IPS DF 6.9 (cell line): ENCODE measurements at regions not wholly inside any gene's neighbourhood (a gene's known extent, or its start where the extent isn't known, plus 50 kb on each side); places are given as distances from the start of the nearest gene placed in this dataset.
"Not testable (repeated sequence)": the region's sequence is repeated elsewhere in the genome, so short reads cannot be mapped to it uniquely, and the experiment has no call there.

Source experiments
- DNase-seq: peaks from one replicate; pipeline ENCODE4 v3.0.0-alpha.2; 2013; ENCODE audit warnings: low read depth, low spot score
- H3K27ac ChIP-seq: one replicate; pipeline ENCODE4 v1.5.1; 2013; ENCODE audit warnings: low read length, control low read depth
- H3K27me3 ChIP-seq: 2 replicates; pipeline ENCODE4 v1.6.1; 2013; ENCODE audit warnings: mild to moderate bottlenecking, low read length; ENCODE audit not compliant: control insufficient read depth, insufficient read depth
- H3K36me3 ChIP-seq: 2 replicates; pipeline ENCODE4 v1.6.1; 2013; ENCODE audit warnings: low read length; ENCODE audit not compliant: control insufficient read depth, insufficient read depth
- H3K4me1 ChIP-seq: 2 replicates; pipeline ENCODE4 v1.6.1; 2013; ENCODE audit warnings: low read length; ENCODE audit not compliant: control insufficient read depth, insufficient read depth
- H3K4me3 ChIP-seq: 2 replicates; pipeline ENCODE4 v1.5.1; 2013; ENCODE audit warnings: mild to moderate bottlenecking, low read length
- H3K9me3 ChIP-seq: 2 replicates; pipeline ENCODE4 v1.6.1; 2013; ENCODE audit warnings: low read length, inconsistent platforms; ENCODE audit not compliant: control insufficient read depth, insufficient read depth
- WGBS: extraction: QIAGEN DNeasy Blood & Tissue Kit; methylation state at CpG from one replicate; pipeline ENCODE4 v1.1.7; 2013; ENCODE audit warnings: mixed read lengths, missing lambda C conversion rate; ENCODE audit not compliant: insufficient read length, insufficient coverage; 5-methylcytosine and 5-hydroxymethylcytosine counted together

DNA sequence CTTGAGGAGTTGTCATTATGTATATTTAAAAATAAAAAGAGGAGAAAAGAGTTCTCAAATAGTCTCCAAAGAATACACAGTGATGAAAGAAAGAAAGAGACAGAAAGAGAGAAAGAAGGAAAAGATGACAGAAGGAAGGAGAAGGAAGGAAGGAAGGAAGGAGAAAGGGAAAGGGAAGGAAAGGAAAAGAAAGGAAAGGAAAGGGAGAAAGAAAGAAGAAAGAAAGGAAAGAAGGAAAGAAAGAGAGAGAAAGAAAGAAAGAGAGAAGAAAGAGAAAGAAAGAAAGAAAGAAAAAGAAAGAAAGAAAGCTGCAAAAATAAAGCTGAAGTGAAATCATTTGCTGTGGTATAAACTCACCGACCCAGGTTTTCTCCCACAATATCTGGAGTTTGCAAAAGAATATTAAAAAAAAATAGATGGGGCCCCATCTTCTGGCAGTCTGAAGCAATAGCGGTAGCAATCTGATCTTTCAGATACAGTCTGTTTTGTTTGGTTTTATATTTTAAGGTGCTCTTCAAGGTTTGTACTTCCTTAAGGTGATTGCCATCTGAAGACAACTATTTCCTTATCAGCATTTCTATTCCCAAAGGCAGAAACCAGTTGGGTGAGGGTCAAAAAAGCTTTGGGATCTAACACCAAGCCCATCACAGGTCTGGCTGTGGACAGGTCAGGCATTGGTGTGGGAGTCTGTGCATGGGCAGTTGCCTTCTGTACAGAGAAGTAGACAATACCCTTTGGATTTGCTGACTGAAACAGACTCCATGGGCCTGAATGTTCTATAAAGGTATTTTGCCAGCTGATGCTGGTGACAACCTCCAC is 160.4 kb downstream of the CPEB2 start:
- H3K4me1 ChIP-seq: peaks cover 5% of the 10 kb centered on the region; the same call in 1 of the 2 replicates
- no peak overlapping the region for H3K4me3 ChIP-seq
- no peaks in the 10 kb centered on the region for H3K27me3 ChIP-seq
- no peak overlapping the region for H3K27ac ChIP-seq
- no peaks in the 10 kb centered on the region for H3K36me3 ChIP-seq
- H3K9me3 ChIP-seq: no peaks in the 10 kb centered on the region
- WGBS: no CpG with 5 or more reads among the region's 2 CpGs
- DNase-seq: no peak

DNA sequence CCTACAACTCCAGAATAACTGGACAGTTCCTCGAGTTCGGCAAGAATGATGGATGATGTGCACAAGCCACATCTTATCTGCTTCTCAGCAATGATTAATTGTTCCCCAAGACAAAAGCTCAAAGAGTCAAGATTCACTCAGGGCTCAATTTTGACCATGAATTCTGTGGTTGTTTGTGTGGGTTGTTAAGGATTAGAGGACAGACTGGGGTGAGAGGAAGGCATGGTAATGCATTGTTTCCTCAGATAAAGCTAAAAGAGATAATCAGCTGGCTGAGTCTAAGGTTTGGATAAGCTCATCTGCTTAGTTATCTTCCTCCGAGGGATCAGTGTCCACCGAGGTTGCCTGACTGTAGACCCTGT is 161.0 kb downstream of the CPEB2 start:
- Histone ChIP-seq H3K9me3 (no peaks in the 10 kb centered on the region), H3K36me3 (no peaks in the 10 kb centered on the region), H3K4me1 (peaks cover 5% of the 10 kb centered on the region; the same call in 1 of the 2 replicates), H3K27ac (no peak overlapping the region), H3K27me3 (no peaks in the 10 kb centered on the region), H3K4me3 (no peak overlapping the region)
- no peak for DNase-seq
- WGBS: no CpG with 5 or more reads among the region's 4 CpGs

DNA sequence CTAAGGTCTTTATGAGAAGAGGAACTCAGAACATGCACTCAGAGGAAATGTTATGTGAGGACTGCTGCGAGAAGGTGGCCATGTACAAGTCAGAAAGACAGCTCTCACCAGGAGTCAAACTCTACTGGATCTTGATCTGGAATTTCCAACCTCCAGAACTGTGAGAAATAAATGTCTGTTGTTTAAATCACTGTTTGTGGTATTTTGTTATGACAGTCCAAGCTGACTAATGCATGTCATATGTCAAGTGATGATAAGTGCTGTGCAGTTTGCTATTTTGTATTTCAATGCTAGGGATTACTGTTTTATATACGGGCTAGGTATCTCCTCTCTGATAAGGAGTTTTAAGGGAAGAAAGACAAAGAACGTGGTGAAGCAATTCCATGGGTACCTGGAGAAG is 162.3 kb downstream of the CPEB2 start:
- Histone ChIP-seq H3K9me3 (no peaks in the 10 kb centered on the region), H3K4me3 (no peak overlapping the region), H3K4me1 (peaks cover 3% of the 10 kb centered on the region; the same call in 1 of the 2 replicates), H3K36me3 (no peaks in the 10 kb centered on the region), H3K27ac (no peak overlapping the region), H3K27me3 (no peaks in the 10 kb centered on the region)
- no peak for DNase-seq
- no CpG with 5 or more reads among the region's 3 CpGs for WGBS

DNA sequence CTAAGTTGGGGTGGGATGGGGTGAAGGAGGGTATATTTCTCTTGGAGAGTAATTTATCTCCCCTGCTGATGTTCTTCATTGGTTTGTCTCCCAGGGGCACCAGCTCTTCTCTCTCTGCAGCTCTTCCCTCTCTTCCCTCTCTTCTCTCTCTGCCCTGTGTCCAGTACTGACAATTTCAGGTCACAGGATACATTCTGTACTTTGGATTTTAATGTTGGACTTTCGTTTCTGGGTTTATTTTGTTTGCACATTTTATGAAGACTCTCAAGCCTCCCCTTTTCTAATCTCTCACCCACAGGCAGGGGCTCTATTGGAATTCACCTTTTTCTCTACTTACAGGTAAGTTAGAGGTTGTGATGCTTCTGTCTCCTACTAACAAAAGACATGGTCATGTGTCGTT is 165.5 kb downstream of the CPEB2 start:
- no peak overlapping the region for H3K4me3 ChIP-seq
- no peaks in the 10 kb centered on the region for H3K36me3 ChIP-seq
- H3K9me3 ChIP-seq: no peaks in the 10 kb centered on the region; the same call in 1 of the 2 replicates
- no CpG with 5 or more reads among the region's 2 CpGs for WGBS
- no peaks in the 10 kb centered on the region for H3K27me3 ChIP-seq
- no peak for DNase-seq
- no peak overlapping the region for H3K27ac ChIP-seq
- peaks cover 2% of the 10 kb centered on the region; the same call in 1 of the 2 replicates for H3K4me1 ChIP-seq

DNA sequence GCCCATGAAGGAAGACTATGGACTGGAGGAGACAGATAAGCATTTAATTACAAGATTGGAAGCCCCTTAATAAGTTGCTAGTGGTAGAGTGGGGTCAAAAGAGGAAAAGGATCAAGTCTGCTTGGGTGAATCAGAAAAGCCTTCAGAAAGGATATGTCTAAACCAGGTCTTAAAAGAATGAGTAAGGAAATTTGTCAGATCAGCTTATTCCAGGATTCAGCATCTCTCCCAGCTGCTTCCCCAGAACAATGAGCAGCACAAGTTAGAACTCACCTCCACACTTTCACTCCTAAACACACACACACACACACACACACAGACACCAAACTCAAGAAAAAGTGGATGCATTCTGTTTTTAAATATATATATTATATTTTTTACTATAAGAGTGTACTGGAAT is 166.5 kb downstream of the CPEB2 start:
- DNase-seq: no peak
- H3K27me3 ChIP-seq: no peaks in the 10 kb centered on the region

DNA sequence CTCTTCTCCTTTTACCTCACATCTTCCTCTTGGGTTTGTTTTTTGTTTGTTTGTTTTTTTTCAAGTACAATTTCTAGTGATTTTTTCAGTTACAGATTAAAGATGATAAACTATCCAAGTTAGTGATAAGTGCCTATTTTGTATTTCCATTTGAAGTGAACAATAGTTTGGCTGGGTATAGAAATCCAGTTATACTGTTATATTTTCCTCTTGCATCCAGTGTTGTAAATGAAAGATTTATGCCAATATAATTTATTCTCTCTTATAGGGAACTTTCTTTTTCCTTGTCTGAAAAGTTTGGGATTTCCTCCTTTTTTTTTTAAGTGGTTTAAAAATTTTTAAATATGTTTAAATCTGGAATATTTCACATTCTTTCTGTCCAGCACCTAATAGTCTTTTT is 169.4 kb downstream of the CPEB2 start:
- Histone ChIP-seq H3K27me3 (no peaks in the 10 kb centered on the region), H3K27ac (no peak overlapping the region), H3K4me3 (no peak overlapping the region), H3K36me3 (no peaks in the 10 kb centered on the region), H3K4me1 (peaks cover 2% of the 10 kb centered on the region; the same call in 1 of the 2 replicates), H3K9me3 (no peaks in the 10 kb centered on the region; the same call in 1 of the 2 replicates)
- no peak for DNase-seq

More for the DNA sequence above, 166.5 kb downstream of the CPEB2 start:
- no peak overlapping the region for H3K4me3 ChIP-seq
- no peak overlapping the region for H3K27ac ChIP-seq
- no peaks in the 10 kb centered on the region; the same call in 1 of the 2 replicates for H3K9me3 ChIP-seq
- peaks cover 2% of the 10 kb centered on the region; the same call in 1 of the 2 replicates for H3K4me1 ChIP-seq
- H3K36me3 ChIP-seq: no peaks in the 10 kb centered on the region

DNA sequence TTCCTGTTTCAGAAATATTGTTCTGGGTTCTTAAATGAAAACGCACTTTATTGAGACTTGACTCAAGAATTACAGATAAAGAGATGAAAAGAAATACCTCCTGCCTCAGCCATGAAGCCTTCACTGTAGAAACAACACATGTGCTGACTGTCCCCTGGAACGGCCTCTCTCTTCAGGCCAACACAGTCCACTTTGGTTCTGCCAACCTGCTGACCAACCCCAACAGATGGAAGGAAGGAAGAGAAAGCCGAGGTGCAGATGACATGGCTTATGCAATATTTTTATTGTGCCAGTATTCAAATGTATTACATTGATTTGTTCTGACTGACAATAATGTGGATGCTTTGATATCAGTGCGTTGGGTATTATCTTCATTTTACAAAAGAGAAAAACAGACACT is 171.0 kb downstream of the CPEB2 start:
- no peaks in the 10 kb centered on the region; the same call in 1 of the 2 replicates for H3K9me3 ChIP-seq
- H3K4me1 ChIP-seq: 0 out of 2 replicates have a peak, but pooled peaks cover 2% of the 10 kb centered on the region
- H3K36me3 ChIP-seq: no peaks in the 10 kb centered on the region
- no CpG with 5 or more reads among the region's 4 CpGs for WGBS
- H3K4me3 ChIP-seq: no peak overlapping the region
- H3K27me3 ChIP-seq: no peaks in the 10 kb centered on the region
- DNase-seq: no peak
- H3K27ac ChIP-seq: no peak overlapping the region

DNA sequence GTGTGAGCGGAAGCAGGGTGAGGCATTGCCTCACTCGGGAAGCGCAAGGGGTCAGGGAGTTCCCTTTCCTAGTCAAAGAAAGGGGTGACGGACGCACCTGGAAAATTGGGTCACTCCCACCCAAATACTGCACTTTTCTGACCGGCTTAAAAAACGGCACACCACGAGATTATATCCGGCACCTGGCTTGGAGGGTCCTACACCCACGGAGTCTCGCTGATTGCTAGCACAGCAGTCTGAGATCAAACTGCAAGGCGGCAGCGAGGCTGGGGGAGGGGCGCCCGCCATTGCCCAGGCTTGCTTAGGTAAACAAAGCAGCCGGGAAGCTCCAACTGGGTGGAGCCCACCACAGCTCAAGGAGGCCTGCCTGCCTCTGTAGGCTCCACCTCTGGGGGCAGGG is 171.9 kb downstream of the CPEB2 start:
- not testable (repeated sequence) for H3K27ac ChIP-seq, H3K36me3 ChIP-seq, H3K27me3 ChIP-seq, H3K4me1 ChIP-seq, H3K9me3 ChIP-seq, DNase-seq, H3K4me3 ChIP-seq
- no CpG with 5 or more reads among the region's 16 CpGs for WGBS

DNA sequence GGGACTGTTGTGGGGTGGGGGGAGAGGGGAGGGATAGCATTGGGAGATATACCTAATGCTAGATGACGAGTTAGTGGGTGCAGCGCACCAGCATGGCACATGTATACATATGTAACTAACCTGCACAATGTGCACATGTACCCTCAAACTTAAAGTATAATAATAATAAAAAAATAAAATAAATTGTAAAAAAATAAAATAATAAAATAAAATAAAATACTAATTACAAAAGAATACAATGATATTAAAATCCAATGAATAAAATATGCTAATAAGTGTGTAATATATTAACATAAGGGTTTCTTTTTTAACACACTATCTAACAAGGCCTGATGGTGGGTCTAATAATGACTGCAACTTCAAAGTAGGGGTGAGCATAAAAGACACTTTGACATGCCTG is 177.6 kb downstream of the CPEB2 start:
- no CpG with 5 or more reads among the region's 2 CpGs for WGBS
- not testable (repeated sequence) for H3K4me3 ChIP-seq, DNase-seq, H3K9me3 ChIP-seq, H3K36me3 ChIP-seq, H3K27me3 ChIP-seq, H3K4me1 ChIP-seq, H3K27ac ChIP-seq

DNA sequence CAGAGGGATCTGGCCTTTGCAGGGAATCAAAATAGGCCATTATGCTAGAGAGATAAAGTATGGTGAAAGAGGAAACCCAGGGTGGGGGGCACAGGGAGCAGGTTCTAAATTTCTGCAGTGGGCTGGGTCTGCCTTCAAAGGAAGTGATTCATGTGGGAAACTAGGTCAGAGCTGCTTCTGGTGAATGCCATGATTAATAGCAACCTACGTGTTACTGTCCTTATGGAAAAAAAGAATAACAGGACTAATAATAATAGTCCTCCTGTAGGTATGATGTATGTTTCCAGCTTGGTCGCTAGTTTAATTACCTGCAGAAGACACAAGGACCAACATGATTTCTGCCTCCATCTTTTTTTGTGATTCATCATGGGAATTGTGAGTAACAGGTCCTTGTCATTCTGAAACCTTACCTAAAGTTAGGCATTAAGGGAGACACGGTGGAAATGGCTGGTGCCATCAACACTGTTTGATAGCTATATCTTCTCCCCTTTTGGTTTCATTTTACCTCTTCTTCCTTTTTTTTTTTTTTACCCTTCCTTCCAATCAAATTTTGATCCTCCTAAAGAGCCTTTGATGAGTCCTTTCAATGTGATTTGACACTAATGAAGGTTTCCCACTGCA is 180.4 kb downstream of the CPEB2 start:
- Histone ChIP-seq H3K4me1 (no peaks in the 10 kb centered on the region; the same call in 1 of the 2 replicates), H3K27me3 (no peaks in the 10 kb centered on the region), H3K36me3 (no peaks in the 10 kb centered on the region), H3K4me3 (no peak overlapping the region), H3K9me3 (no peaks in the 10 kb centered on the region), H3K27ac (no peak overlapping the region)
- WGBS: no CpG with 5 or more reads among the region's 3 CpGs
- no peak for DNase-seq
